H1 (cell line): ENCODE measurements at regions not wholly inside any gene's neighbourhood (a gene's known extent, or its start where the extent isn't known, plus 50 kb on each side); places are given as distances from the start of the nearest gene placed in this dataset.

Experiments used
- CTCF ChIA-PET: fragments of 300-600 bp; sonication (Branson Sonifier 250); formaldehyde crosslinking; loops from one replicate; lab custom pipeline; 2021; ENCODE audit not compliant: partially characterized antibody; lab: Charles Lee
- POLR2A ChIA-PET: fragments of 300-600 bp; sonication (Branson Sonifier 250); formaldehyde crosslinking; loops from one replicate; lab custom pipeline; 2021; ENCODE audit warnings: inconsistent platforms; ENCODE audit not compliant: partially characterized antibody; lab: Charles Lee
- DNase-seq, 2 experiments: peaks; one replicate each; pipeline versions ENCODE4 v3.0.0 to v3.0.0-alpha.2; 2010 to 2022; ENCODE audit warnings: low spot score in 2 of 2, low read depth in 1 of 2, mixed read lengths in 1 of 2
- FAIRE-seq: peaks from 2 replicates; lab custom pipeline; 2011; peaks lifted over from hg19 to GRCh38; lab: Jason Lieb, UNC
- H2AFZ ChIP-seq: 2 replicates; pipeline ENCODE4 v1.8.1; 2012; ENCODE audit warnings: low read length, inconsistent platforms
- H2AK5ac ChIP-seq: 2 replicates; pipeline ENCODE4 v1.6.1; 2013; ENCODE audit warnings: low read depth, low read length
- H2BK120ac ChIP-seq: replicated peaks from 2 replicates; pipeline ENCODE3; 2013; ENCODE audit warnings: low read depth, low read length, inconsistent platforms
- H2BK12ac ChIP-seq: 2 replicates; pipeline ENCODE4 v1.6.1; 2013; ENCODE audit warnings: low read depth, low read length
- H2BK15ac ChIP-seq: 2 replicates; pipeline ENCODE4 v1.6.1; 2013; ENCODE audit warnings: low read length
- H2BK20ac ChIP-seq: 2 replicates; pipeline ENCODE4 v1.6.1; 2013; ENCODE audit warnings: low read length
- H2BK5ac ChIP-seq: 2 replicates; pipeline ENCODE4 v1.6.1; 2013; ENCODE audit warnings: low read depth, low read length
- H3K14ac ChIP-seq: 2 replicates; pipeline ENCODE4 v1.6.1; 2013; ENCODE audit warnings: inconsistent platforms; ENCODE audit not compliant: insufficient read length
- H3K18ac ChIP-seq: 2 replicates; pipeline ENCODE4 v1.6.1; 2013; ENCODE audit warnings: low read length; ENCODE audit errors: extremely low read depth
- H3K23ac ChIP-seq: 2 replicates; pipeline ENCODE4 v1.6.1; 2013; ENCODE audit warnings: inconsistent platforms; ENCODE audit not compliant: insufficient read length
- H3K23me2 ChIP-seq: 2 replicates; pipeline ENCODE4 v1.6.1; 2013; ENCODE audit warnings: low read depth, low read length
- H3K27ac ChIP-seq: 2 replicates; pipeline ENCODE4 v1.6.1; 2011; ENCODE audit warnings: low read depth, low read length, inconsistent platforms
- H3K27me3 ChIP-seq, 4 experiments: replicated peaks in 1 of 4; 1 replicate in 1 of 4; 2 replicates in 3 of 4; pipeline versions ENCODE4 v1.6.1 to v1.8.1; 2011 to 2013; ENCODE audit warnings: low read length in 3 of 4, mild to moderate bottlenecking in 3 of 4, inconsistent platforms in 2 of 4, mixed read lengths in 2 of 4, moderate library complexity in 1 of 4; ENCODE audit not compliant: control insufficient read depth in 3 of 4, insufficient read depth in 3 of 4; ENCODE audit errors: extremely low read depth in 1 of 4
- H3K36me3 ChIP-seq, 4 experiments: 2 replicates each; pipeline versions ENCODE4 v1.6.1 to v1.8.1; 2011 to 2013; ENCODE audit warnings: mild to moderate bottlenecking in 4 of 4, low read length in 3 of 4, moderate library complexity in 2 of 4, control low read depth in 1 of 4, inconsistent platforms in 1 of 4; ENCODE audit not compliant: insufficient read depth in 4 of 4, control insufficient read depth in 2 of 4
- H3K4ac ChIP-seq: replicated peaks from 2 replicates; pipeline ENCODE3; 2013; ENCODE audit warnings: low read length, low read depth, mixed read lengths, inconsistent platforms; ENCODE audit not compliant: insufficient read length
- H3K4me1 ChIP-seq, 4 experiments: replicated peaks in 1 of 4; 1 replicate in 1 of 4; 2 replicates in 3 of 4; pipeline versions ENCODE4 v1.6.1 to v1.8.1; 2011 to 2013; ENCODE audit warnings: low read length in 3 of 4, inconsistent platforms in 2 of 4, mixed read lengths in 1 of 4; ENCODE audit not compliant: insufficient read depth in 4 of 4, control insufficient read depth in 3 of 4
- H3K4me2 ChIP-seq, 2 experiments: 2 replicates each; pipeline versions ENCODE4 v1.6.1 to v1.8.1; 2011 to 2013; ENCODE audit warnings: low read depth in 2 of 2, low read length in 2 of 2, control low read depth in 1 of 2, inconsistent platforms in 1 of 2, mild to moderate bottlenecking in 1 of 2; ENCODE audit not compliant: insufficient read depth in 1 of 2
- H3K4me3 ChIP-seq, 4 experiments: fragments of 200-600, 300-600 bp in 1 of 4; sonication (generic), shearing (Covaris generic), sonication (Bioruptor Twin) in 1 of 4; 2 replicates each; pipeline versions ENCODE4 v1.5.1 to v1.8.1; 2011 to 2016; ENCODE audit warnings: low read length in 4 of 4, low read depth in 3 of 4, control low read depth in 2 of 4, inconsistent platforms in 2 of 4, mild to moderate bottlenecking in 2 of 4, mixed read lengths in 1 of 4, moderate library complexity in 1 of 4; ENCODE audit not compliant: insufficient read depth in 2 of 4; ENCODE audit errors: extremely low read depth in 1 of 4
- H3K56ac ChIP-seq: replicated peaks from 2 replicates; pipeline ENCODE3; 2013; ENCODE audit warnings: low read depth, mild to moderate bottlenecking, mixed read lengths, low read length, inconsistent platforms; ENCODE audit not compliant: insufficient read length
- H3K79me1 ChIP-seq: 2 replicates; pipeline ENCODE4 v1.6.1; 2013; ENCODE audit warnings: low read depth, low read length, control low read depth
- H3K79me2 ChIP-seq, 2 experiments: 2 replicates each; pipeline versions ENCODE4 v1.6.1 to v1.8.1; 2012 to 2013; ENCODE audit warnings: low read length in 2 of 2, mild to moderate bottlenecking in 2 of 2, inconsistent platforms in 1 of 2; ENCODE audit not compliant: insufficient read depth in 2 of 2, control insufficient read depth in 1 of 2
- H3K9ac ChIP-seq, 4 experiments: replicated peaks in 1 of 4; 1 replicate in 1 of 4; 2 replicates in 3 of 4; pipeline versions ENCODE4 v1.6.1 to v1.8.1; 2011 to 2013; ENCODE audit warnings: low read depth in 3 of 4, low read length in 3 of 4, control low read depth in 2 of 4, mild to moderate bottlenecking in 2 of 4, moderate library complexity in 2 of 4, inconsistent platforms in 1 of 4; ENCODE audit errors: extremely low read depth in 1 of 4
- H3K9me3 ChIP-seq, 2 experiments: 2 replicates each; pipeline versions ENCODE4 v1.6.1 to v1.8.1; 2012 to 2013; ENCODE audit warnings: mild to moderate bottlenecking in 2 of 2, moderate library complexity in 2 of 2, control low read depth in 1 of 2, inconsistent platforms in 1 of 2, low read depth in 1 of 2, low read length in 1 of 2, mixed read lengths in 1 of 2; ENCODE audit not compliant: insufficient read depth in 2 of 2
- H4K20me1 ChIP-seq, 2 experiments: replicated peaks in 1 of 2; 2 replicates each; pipeline versions ENCODE3 to v1.8.1; 2011 to 2013; ENCODE audit warnings: inconsistent platforms in 2 of 2, low read length in 2 of 2, mild to moderate bottlenecking in 1 of 2; ENCODE audit not compliant: insufficient read depth in 2 of 2, control insufficient read depth in 1 of 2
- H4K5ac ChIP-seq: 2 replicates; pipeline ENCODE4 v1.6.1; 2013; ENCODE audit warnings: low read length, low read depth, mixed read lengths, inconsistent platforms; ENCODE audit not compliant: insufficient read length
- H4K8ac ChIP-seq: 2 replicates; pipeline ENCODE4 v1.8.0; 2013; ENCODE audit warnings: mild to moderate bottlenecking, moderate library complexity, low read length, inconsistent platforms; ENCODE audit not compliant: insufficient read depth; ENCODE audit errors: extremely low read depth
- H4K91ac ChIP-seq: replicated peaks from 2 replicates; pipeline ENCODE3; 2013; ENCODE audit warnings: low read length, mixed read lengths, inconsistent platforms; ENCODE audit not compliant: insufficient read length
- CHD1 ChIP-seq: IDR thresholded peaks from 2 replicates; pipeline ENCODE4 v1.6.1; 2012; ENCODE audit warnings: low read depth, low read length, improper control_type of control experiment
- EP300 ChIP-seq, 2 experiments: IDR thresholded peaks; 1 replicate in 1 of 2; 2 replicates in 1 of 2; pipeline ENCODE4 v1.6.1; 2011 to 2012; ENCODE audit warnings: low read depth in 2 of 2, low read length in 2 of 2, mild to moderate bottlenecking in 2 of 2, borderline replicate concordance in 1 of 2, inconsistent platforms in 1 of 2, moderate library complexity in 1 of 2
- GABPA ChIP-seq: IDR thresholded peaks from 2 replicates; pipeline ENCODE4 v1.6.1; 2011; ENCODE audit warnings: mild to moderate bottlenecking, low read length, moderate library complexity, borderline replicate concordance; ENCODE audit not compliant: insufficient read depth
- GTF2F1 ChIP-seq: IDR thresholded peaks from 2 replicates; pipeline ENCODE4 v1.6.1; 2012; ENCODE audit warnings: low read depth, low read length, improper control_type of control experiment, borderline replicate concordance
- HDAC6 ChIP-seq: IDR thresholded peaks from one replicate; pipeline ENCODE4 v1.7.1; 2012; ENCODE audit warnings: low read depth, mild to moderate bottlenecking, inconsistent platforms, low read length, moderate library complexity
- KDM5A ChIP-seq: fragments of 200-600 bp; IDR thresholded peaks from 2 replicates; pipeline ENCODE4 v1.7.1; 2012; ENCODE audit warnings: mild to moderate bottlenecking, low read length, inconsistent platforms, mixed read lengths
- POU5F1 ChIP-seq: IDR thresholded peaks from 2 replicates; pipeline ENCODE4 v1.6.1; 2011; ENCODE audit warnings: low read depth, mild to moderate bottlenecking, low read length, moderate library complexity
- RXRA ChIP-seq: IDR thresholded peaks from 2 replicates; pipeline ENCODE4 v1.6.1; 2011; ENCODE audit warnings: low read depth, mild to moderate bottlenecking, low read length, moderate library complexity; ENCODE audit not compliant: insufficient read depth
- SIN3A ChIP-seq, 2 experiments: IDR thresholded peaks in 1 of 2; conservative IDR thresholded peaks in 1 of 2; 2 replicates each; pipeline ENCODE4 v1.6.1; 2011 to 2012; ENCODE audit warnings: low read length in 2 of 2, improper control_type of control experiment in 1 of 2, low read depth in 1 of 2, mild to moderate bottlenecking in 1 of 2
- SP1 ChIP-seq: IDR thresholded peaks from 2 replicates; pipeline ENCODE4 v1.6.1; 2011; ENCODE audit warnings: low read depth, low read length
- SUZ12 ChIP-seq: fragments of 200-600 bp; sonication (generic); IDR thresholded peaks from 2 replicates; pipeline ENCODE4 v1.6.1; 2012; ENCODE audit warnings: mild to moderate bottlenecking, inconsistent platforms, low read length, moderate library complexity, mixed read lengths
- TEAD4 ChIP-seq: IDR thresholded peaks from 2 replicates; pipeline ENCODE4 v1.6.1; 2012; ENCODE audit warnings: low read depth, low read length, inconsistent platforms, mixed read lengths
- ZNF274 ChIP-seq: IDR thresholded peaks from 2 replicates; pipeline ENCODE4 v1.7.0; 2012; ENCODE audit warnings: low read length, borderline replicate concordance; ENCODE audit errors: extremely low read depth
- WGBS, 2 experiments: shearing (Covaris generic) in 1 of 2; methylation state at CpG; one replicate each; pipeline versions ENCODE4 v1.1.6 to v1.1.7; 2013 to 2015; ENCODE audit warnings: low lambda C conversion rate in 2 of 2, mixed read lengths in 2 of 2, inconsistent platforms in 1 of 2, low coverage in 1 of 2, missing lambda C conversion rate in 1 of 2; ENCODE audit not compliant: insufficient replicate concordance in 2 of 2, insufficient coverage in 1 of 2, insufficient read length in 1 of 2; ENCODE audit errors: extremely low coverage in 1 of 2, missing lambda C conversion rate in 1 of 2; 5-methylcytosine and 5-hydroxymethylcytosine counted together
- TF ChIP-seq, protein P1 (sequence below): IDR thresholded peaks from 2 replicates; pipeline ENCODE4 v1.6.1; 2012; ENCODE audit warnings: low read length, inconsistent platforms

DNA sequence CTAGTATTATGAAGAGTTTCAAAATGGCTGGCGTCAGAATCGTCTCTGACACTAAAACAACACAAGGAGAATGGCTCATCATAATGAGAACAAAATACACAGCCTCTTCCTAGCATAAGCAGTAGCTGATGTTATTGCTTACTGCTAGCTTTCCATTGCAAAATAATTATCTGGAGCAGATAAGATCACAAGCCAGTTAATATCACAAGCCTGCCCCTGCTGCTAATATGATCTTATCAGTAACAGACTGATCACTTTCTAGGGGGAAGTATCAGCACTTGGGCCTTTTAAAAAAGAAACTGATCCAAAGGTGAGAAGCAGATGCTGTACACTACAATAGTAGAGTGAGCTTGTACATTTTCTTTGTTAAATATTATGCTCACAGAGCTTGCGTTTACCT lies 554.8 kb upstream of the PABPC4L start:
- no peak overlapping the region for H4K8ac ChIP-seq
- H3K23me2 ChIP-seq = no peaks in the 10 kb centered on the region
- DNase-seq (no peak), FAIRE-seq (no peak)
- H3K27ac ChIP-seq = no peak overlapping the region
- no peak overlapping the region for H3K23ac ChIP-seq
- H2AFZ ChIP-seq = no peak overlapping the region
- no peak overlapping the region for H2AK5ac ChIP-seq
- H3K9ac ChIP-seq = no peak overlapping the region
- H3K79me1 ChIP-seq = no peaks in the 10 kb centered on the region
- H3K18ac ChIP-seq = no peak overlapping the region
- CTCF ChIA-PET = no interaction called here
- no peak overlapping the region for H3K4ac ChIP-seq
- no peak overlapping the region for H3K56ac ChIP-seq
- H4K5ac ChIP-seq = no peak overlapping the region
- H2BK12ac ChIP-seq = no peak overlapping the region
- no peaks in the 10 kb centered on the region for H3K4me1 ChIP-seq
- H3K27me3 ChIP-seq = no peaks in the 10 kb centered on the region
- H3K4me3 ChIP-seq = no peak overlapping the region
- H3K36me3 ChIP-seq = no peaks in the 10 kb centered on the region
- no peaks in the 10 kb centered on the region for H3K9me3 ChIP-seq
- H2BK15ac ChIP-seq = no peak overlapping the region
- POLR2A ChIA-PET = no interaction called here
- no peak overlapping the region for H3K4me2 ChIP-seq
- WGBS, 2 experiments = 89% methylated on average over 3 of the region's 3 CpGs; no CpG with 5 or more reads in 1 of the 2 experiments
- H3K79me2 ChIP-seq = no peaks in the 10 kb centered on the region
- H2BK20ac ChIP-seq = no peak overlapping the region
- no peaks in the 10 kb centered on the region for H4K20me1 ChIP-seq
- no peak overlapping the region for H4K91ac ChIP-seq
- H2BK5ac ChIP-seq = no peak overlapping the region
- no peak overlapping the region for H2BK120ac ChIP-seq
- H3K14ac ChIP-seq = no peak overlapping the region
- no peak for TF ChIP-seq CHD1
- TF ChIP-seq, protein P1, sequence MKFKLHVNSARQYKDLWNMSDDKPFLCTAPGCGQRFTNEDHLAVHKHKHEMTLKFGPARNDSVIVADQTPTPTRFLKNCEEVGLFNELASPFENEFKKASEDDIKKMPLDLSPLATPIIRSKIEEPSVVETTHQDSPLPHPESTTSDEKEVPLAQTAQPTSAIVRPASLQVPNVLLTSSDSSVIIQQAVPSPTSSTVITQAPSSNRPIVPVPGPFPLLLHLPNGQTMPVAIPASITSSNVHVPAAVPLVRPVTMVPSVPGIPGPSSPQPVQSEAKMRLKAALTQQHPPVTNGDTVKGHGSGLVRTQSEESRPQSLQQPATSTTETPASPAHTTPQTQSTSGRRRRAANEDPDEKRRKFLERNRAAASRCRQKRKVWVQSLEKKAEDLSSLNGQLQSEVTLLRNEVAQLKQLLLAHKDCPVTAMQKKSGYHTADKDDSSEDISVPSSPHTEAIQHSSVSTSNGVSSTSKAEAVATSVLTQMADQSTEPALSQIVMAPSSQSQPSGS = no peak
- TF ChIP-seq SIN3A (conservative IDR thresholded peaks at IDR 0.05 in 1 of 2, IDR thresholded peaks at IDR 0.05 in 1 of 2; ENCODE audit: low read depth in 1 of 2, low read length in 2 of 2) = no peak
- TF ChIP-seq SP1 = no peak
- no peak for TF ChIP-seq HDAC6
- TF ChIP-seq SUZ12 = no peak
- no peak for TF ChIP-seq RXRA
- TF ChIP-seq EP300 (IDR thresholded peaks at IDR 0.05; ENCODE audit: borderline replicate concordance in 1 of 2, low read depth in 2 of 2, low read length in 2 of 2) = no peak
- TF ChIP-seq ZNF274 = no peak
- no peak for TF ChIP-seq KDM5A
- TF ChIP-seq POU5F1 = no peak
- TF ChIP-seq GTF2F1 = no peak
- TF ChIP-seq TEAD4 = no peak
- no peak for TF ChIP-seq GABPA
